ENCODE measurements at regions not wholly inside any gene's neighbourhood (a gene's known extent, or its start where the extent isn't known, plus 50 kb on each side); places are given as distances from the start of the nearest gene placed in this dataset.
"Not testable (repeated sequence)": the region's sequence is repeated elsewhere in the genome, so short reads cannot be mapped to it uniquely, and the experiment has no call there.

DNA sequence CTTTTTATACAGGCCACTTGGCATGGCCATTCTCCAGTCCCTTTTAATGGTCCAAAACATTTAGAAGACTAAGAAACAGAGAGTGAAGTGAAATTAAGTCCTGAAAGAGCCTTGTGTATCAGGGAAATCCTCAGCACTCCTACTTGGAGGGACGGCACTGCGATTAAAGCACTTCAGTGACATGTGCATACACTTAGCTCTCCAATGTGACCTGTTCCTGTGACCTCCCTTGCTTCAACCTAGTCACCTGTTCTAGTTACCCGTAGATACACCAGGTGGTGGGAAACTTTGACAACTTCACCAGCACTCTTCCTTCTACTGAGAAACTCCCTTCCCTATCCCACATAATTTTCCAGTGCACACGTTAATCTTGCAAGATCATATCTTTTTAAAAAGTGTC lies 51.4 kb upstream of the POMZP3 start:
- RAD21 ChIA-PET (ENCODE audit: low non-redundant PET in 1 of 2, low total read pairs in 2 of 2, uncharacterized antibody in 2 of 2, unreplicated experiment in 2 of 2); H3K4me1 ChIP-seq (ENCODE audit: control insufficient read depth in 1 of 2, insufficient read depth in 2 of 2, low read length in 2 of 2); H3K9me3 ChIP-seq (ENCODE audit: control insufficient read depth in 1 of 2, insufficient read depth in 1 of 2, low read depth in 1 of 2, low read length in 2 of 2); H2AFZ ChIP-seq (ENCODE audit: low read depth, low read length, poor library complexity, severe bottlenecking); H3K4me2 ChIP-seq (ENCODE audit: low read length); intact Hi-C loops (cut with micrococcal nuclease); H3K27me3 ChIP-seq (ENCODE audit: insufficient read depth, low read length); CTCF ChIA-PET; H3K9me2 ChIP-seq (ENCODE audit: insufficient read depth); POLR2A ChIA-PET; H3K79me2 ChIP-seq (ENCODE audit: insufficient read depth, low read length); H3K27ac ChIP-seq (ENCODE audit: low read depth, low read length); H3K9ac ChIP-seq (ENCODE audit: low read length); H3K36me3 ChIP-seq (ENCODE audit: control insufficient read depth in 1 of 2, insufficient read depth in 2 of 2, low read length in 2 of 2); DNase-seq (ENCODE audit: low read depth, low spot score); ATAC-seq; H4K20me1 ChIP-seq (ENCODE audit: insufficient read depth); H3K4me3 ChIP-seq (replicated peaks in 1 of 2; ENCODE audit: low read depth in 1 of 2, low read length in 2 of 2); BruUV-seq (replicated peaks): not testable (repeated sequence)

DNA sequence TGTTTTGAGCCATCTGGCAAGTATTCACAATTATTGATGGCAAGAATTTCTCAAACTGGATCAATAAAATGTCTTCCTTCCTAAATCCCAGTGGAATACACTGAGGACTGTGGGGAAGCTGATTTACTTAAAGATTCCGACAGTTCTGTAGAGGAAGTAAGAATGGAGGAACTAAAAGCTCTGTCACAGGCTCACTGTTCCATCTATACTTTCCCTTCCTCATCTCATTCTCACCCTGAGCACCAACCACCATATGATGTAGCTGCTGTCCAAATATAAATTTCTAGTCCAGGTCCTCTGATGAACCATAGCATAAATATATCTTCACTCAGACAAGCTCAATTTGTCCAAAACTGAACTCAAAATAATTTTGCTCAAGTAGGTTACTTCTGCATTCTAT lies 49.8 kb upstream of the POMZP3 start:
- H3K27ac ChIP-seq (ENCODE audit: low read depth, low read length); H4K20me1 ChIP-seq (ENCODE audit: insufficient read depth); H3K9me2 ChIP-seq (ENCODE audit: insufficient read depth); H3K9me3 ChIP-seq (ENCODE audit: control insufficient read depth in 1 of 2, insufficient read depth in 1 of 2, low read depth in 1 of 2, low read length in 2 of 2); CTCF ChIA-PET; H3K4me2 ChIP-seq (ENCODE audit: low read length); H3K4me3 ChIP-seq (replicated peaks in 1 of 2; ENCODE audit: low read depth in 1 of 2, low read length in 2 of 2); H3K27me3 ChIP-seq (ENCODE audit: insufficient read depth, low read length); RAD21 ChIA-PET (ENCODE audit: low non-redundant PET in 1 of 2, low total read pairs in 2 of 2, uncharacterized antibody in 2 of 2, unreplicated experiment in 2 of 2); POLR2A ChIA-PET; DNase-seq (ENCODE audit: low read depth, low spot score); H3K79me2 ChIP-seq (ENCODE audit: insufficient read depth, low read length); intact Hi-C loops (cut with micrococcal nuclease); BruUV-seq (replicated peaks); H2AFZ ChIP-seq (ENCODE audit: low read depth, low read length, poor library complexity, severe bottlenecking); H3K9ac ChIP-seq (ENCODE audit: low read length); H3K36me3 ChIP-seq (ENCODE audit: control insufficient read depth in 1 of 2, insufficient read depth in 2 of 2, low read length in 2 of 2); ATAC-seq; H3K4me1 ChIP-seq (ENCODE audit: control insufficient read depth in 1 of 2, insufficient read depth in 2 of 2, low read length in 2 of 2): not testable (repeated sequence)

Measured in HCT116 (cell line).